ENCODE measurements at regions not wholly inside any gene's neighbourhood (a gene's known extent, or its start where the extent isn't known, plus 50 kb on each side); places are given as distances from the start of the nearest gene placed in this dataset.

DNA sequence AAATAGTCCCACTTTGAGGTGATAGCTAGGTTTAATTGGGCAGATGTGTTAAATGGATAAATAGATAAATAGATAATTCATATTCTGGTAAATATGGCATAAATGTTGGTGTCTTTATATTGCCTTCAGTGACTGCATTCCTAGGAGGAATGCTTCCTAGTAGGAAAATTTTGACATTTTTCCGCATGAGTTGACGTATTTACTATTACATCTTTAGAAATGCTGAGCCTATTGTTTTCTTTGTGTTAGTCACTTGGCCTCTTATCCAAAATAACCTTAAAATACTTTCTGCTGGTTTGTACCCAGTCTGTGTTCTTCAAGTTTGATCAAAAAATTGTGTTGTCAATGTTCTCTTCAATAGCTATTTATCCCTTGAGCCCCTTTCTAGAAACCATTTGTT is 495.6 kb upstream of the ZEB2 start:
- DNase-seq (ENCODE audit: low read depth), result no peak

DNA sequence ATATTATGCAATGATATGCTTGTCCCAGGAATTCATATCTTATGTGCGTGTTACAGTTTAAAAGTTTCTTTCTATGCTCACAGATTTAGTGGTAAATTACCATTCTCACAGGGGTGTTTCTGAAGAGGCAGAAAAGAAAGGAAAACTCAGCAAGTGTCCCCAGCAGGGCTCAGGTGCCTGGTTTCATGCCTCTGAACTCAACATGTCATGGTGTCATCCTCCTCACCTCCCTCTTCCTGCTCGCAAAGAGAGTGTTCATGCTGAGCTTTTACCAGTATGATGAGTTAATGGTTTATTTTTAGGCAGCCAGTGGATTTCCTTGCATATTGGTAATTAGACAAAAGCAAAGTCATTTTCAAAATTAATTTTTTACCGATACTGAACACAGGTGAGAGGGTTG is 492.9 kb upstream of the ZEB2 start:
- DNase-seq (ENCODE audit: low read depth), result no peak

DNA sequence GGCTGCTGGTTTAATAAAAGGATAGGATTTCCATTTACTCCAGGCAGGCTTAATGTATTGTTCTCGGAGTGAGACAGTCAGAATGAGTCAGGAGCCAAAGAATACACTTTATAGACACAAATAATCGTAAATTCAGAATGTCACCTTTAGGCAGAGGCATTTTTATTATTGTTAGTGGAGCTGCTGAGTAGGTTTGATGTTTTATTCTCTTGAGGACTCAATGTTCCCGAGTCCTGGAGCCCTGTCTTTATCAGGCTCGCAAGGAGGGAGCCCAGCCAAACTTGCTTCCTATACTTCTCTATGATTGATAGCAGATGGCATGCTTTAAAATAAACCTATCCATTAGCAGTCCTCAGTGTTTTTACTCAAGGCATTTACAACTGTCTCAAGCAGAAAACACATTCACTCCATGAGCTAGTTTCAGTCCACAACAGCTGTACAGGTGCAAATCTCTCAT is 492.3 kb upstream of the ZEB2 start:
- DNase-seq (ENCODE audit: low read depth), result no peak

DNA sequence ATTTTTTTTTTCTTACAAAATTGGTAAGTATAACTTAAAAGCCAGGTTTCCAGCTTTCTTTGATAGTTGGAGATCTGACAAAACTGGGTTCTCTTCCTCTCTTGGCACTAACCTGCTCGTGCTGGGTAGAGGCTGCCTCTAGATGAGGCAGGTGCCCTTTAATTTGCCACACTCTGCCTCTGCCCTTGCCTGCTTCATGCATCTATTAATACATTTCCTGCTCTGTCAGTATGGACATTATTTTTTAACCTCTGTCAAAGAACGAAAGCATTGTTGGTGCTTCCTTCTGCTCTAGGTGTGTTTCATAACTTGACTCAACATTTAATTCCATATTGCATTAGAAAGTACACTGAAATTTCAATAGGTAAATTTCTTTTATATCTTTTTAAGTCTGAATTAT is 490.7 kb upstream of the ZEB2 start:
- no peak for DNase-seq (ENCODE audit: low read depth)

DNA sequence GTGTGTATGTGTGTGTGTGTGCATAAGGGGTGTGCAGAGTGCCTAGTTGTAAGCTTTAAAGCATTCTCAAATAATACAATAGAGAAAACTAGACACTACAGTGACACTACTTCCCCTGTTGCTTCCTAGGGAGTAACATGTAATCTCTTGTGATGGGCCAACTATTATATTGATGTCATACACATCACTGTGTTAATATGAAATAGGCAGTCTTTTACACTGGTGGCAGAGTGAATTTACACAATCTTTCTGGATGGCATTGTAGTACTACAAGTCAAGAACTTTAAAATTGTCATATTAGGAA is 488.0 kb upstream of the ZEB2 start:
- no peak for DNase-seq (ENCODE audit: low read depth)

DNA sequence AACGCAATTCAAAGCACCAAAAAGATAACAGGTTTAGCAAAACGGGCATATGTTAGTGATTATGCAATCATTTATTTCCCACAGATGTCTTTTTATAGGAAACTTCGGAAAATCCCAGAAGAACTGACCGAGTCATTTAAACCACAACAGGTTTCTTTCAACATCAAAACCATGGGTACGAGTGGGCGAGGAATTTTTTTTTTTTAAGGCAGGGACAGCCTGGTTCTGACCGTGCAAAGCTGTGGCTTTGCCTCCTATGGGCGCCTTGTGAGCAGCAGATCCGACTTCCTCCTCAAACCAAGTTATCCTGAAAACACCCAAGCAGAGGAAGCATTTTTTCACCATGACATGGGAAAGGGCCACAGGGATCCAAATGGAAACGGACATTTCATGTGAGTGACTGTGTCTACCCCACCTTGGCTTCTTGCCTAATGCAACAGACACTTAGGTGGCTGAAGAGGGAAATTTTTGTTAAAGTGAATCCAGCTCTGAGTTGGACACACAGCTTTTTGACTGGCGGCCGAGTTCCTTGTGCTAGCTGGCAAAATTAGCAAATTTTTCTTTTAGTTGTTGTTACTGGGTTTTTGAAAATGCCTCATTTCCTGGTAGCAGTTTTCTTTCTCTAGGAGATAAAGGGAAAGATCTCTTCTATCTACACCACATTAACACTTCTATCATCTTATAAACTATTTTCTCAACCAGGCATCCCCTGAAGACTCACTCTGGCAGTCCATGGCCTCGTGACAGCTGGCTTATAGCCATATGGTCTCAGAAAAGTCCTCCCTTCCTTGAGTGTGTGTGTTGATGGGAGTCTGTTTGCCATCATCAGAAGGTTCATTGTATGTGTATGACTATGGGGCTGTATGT is 487.4 kb upstream of the ZEB2 start:
- DNase-seq (ENCODE audit: low read depth), result no peak

DNA sequence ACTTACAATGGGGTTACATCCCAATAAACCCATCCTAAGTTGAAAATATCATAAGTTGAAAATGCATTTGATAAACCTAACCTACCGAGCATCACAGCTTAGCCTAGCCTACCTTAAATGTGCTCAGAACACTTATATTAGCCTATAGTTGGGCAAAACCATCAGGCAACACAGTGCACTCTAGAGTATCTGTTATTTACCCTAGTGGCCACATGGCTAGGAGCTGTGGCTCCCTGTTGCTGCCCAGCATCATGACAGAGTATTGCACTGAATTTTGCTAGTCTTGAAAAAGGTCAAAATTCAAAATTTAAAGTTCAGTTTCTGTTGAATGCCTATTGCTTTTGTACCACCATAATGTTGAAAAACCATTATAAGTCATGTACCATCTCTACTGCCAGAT is 482.7 kb upstream of the ZEB2 start:
- DNase-seq (ENCODE audit: low read depth), result no peak

DNA sequence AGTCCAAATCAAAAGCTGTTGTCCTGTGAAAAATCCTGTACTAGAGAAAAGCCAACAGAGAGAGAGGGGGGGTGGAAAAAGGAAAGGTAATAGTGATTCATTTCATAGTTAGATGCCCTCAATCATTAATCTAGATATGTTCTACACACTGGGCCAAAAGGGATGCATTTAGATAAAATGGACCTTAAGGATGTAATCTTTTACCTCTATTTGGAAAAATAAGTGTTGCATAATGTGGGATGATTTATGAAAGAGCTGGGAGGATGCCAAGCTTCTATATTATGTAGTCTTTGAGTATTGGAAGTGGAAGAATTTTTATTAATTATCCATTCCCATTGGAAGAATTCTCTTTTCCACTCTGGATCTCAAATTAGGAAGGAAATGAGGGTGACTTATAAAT is 480.5 kb upstream of the ZEB2 start:
- no peak for DNase-seq (ENCODE audit: low read depth)

DNA sequence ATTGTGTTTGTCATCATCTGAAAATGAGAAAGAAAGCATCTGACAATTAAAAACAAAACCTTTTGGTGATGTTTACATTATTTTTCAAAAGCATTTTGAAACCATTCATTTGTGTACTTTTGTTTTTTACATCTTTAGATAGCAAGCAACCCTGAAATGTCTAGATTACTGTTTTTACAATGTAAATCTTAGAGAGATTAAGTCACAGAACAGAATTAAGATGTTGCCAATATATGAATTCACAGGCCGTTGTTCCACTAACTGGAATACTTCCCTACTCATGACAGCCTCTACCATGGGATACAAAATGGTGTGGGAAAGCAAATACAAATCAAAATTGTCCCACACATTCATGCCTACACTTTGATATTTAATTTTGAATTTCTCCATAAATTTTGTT is 480.0 kb upstream of the ZEB2 start:
- no peak for DNase-seq (ENCODE audit: low read depth)

DNA sequence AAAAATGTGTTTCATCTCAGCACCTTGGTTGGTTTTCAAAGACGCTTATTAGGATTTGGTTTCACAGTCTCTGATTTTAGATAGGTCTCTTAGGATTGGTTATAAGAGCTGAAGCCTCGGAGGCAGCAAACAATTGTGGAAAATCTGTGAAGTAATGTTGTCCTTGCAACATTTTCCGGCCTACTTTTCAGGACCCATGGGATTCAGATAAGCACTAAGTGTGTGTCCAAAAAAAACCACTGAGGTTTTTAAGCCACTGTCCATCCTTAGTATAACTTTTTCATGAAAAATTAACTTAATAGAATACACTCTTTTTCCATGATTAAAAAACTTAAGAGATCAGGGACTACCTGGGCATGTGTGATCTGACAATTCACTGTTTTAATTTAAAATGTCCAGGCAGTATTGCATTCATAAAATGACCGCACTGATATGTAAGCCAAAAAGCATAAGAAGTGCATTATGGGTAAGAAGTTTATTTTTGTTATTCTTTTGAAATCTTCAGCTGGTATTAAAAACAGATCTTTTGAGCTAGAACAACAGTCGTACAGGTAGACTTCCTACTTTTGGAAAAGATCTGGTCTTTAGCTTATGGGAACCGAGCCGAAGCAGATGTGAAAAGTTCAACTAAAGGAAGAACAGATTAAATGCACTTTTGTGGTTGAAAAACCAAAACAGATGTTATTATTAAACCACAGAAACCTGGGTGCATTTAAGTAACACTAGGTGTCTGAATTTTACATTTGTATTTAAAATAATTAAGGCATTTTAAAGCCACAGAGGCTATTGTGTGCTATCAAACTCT is 479.4 kb upstream of the ZEB2 start:
- DNase-seq (ENCODE audit: low read depth), result no peak

DNA sequence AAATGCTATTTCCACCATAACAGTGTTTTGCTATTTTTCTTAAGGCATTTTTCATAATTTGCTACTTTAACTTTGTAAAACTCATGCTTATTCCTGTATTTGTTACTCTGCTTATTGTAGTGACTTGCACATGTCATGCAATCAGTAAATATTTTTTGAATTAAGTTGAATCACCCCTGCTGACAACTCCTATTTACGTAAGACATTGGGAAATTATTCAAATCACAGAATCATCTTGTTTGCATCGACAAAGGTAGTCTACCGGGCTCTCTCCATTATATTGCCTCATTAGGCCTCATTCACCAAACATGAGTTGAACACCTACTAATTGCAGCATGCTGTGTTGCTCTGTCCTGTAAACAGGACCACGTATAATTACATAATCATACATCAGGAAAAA is 478.5 kb upstream of the ZEB2 start:
- DNase-seq (ENCODE audit: low read depth), result no peak

DNA sequence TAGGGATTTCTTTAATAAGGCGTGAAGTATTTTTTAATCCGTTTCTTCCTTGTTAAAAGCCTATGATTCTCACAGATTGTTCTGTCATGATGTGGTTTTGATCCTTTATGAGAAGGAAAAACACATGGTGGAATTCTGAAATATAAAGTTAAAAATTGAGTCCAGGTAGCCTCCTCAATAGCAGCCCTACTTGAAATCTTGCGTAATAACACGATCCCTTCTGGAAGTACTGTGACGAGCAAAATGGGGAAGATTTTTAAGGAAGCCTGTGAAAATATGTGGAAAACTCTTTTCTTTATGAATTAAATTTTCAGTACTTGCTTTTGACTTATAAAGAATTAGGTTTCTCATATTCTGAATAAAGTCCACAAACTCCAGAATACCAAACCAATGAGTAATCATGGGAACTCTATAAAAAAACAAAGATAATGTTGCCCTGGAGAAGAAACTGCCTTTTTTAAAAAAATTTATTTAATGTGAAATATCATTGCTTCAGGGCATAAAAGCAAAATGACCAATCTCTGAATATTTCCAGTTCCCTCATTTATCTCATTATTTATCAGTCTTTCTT is 476.4 kb upstream of the ZEB2 start:
- no peak for DNase-seq (ENCODE audit: low read depth)

DNA sequence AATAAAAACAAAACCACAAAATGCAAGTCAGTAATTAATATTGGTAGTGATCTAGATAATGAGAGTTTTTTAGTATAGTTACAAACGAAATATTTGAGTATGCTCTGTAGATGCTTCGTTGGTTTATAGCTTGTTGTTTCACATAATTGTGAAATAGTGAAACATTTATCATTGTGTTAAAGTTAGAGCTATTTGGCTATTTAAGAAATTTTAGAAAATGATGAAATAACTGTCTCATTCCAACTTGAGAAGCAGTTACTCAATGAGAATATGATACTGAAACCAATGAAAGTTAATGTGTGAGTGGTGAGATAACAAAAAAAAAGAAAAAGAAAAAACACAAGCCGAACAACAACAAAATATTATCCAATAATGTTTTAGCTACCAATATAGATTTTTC is 475.6 kb upstream of the ZEB2 start:
- DNase-seq (ENCODE audit: low read depth), result no peak

DNA sequence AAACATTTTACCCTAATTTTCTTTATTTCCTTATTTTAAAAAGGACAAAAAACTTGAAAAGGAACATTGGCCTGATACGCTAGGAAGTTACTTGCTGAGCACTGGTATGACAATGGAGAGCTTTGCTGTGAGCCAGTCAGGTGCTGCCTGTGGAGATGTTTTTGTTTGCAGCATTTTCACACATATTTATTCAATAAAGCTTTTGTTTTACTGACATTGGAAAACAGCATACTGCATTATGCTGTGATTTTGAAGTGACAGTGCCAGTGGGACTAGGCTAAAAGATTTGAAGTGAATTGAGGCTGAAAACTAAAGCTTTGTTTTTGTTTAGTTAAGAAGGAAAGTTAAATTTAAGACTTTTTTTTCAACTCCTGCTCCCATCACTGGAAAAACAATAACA is 470.7 kb upstream of the ZEB2 start:
- DNase-seq (ENCODE audit: low read depth), result no peak

DNA sequence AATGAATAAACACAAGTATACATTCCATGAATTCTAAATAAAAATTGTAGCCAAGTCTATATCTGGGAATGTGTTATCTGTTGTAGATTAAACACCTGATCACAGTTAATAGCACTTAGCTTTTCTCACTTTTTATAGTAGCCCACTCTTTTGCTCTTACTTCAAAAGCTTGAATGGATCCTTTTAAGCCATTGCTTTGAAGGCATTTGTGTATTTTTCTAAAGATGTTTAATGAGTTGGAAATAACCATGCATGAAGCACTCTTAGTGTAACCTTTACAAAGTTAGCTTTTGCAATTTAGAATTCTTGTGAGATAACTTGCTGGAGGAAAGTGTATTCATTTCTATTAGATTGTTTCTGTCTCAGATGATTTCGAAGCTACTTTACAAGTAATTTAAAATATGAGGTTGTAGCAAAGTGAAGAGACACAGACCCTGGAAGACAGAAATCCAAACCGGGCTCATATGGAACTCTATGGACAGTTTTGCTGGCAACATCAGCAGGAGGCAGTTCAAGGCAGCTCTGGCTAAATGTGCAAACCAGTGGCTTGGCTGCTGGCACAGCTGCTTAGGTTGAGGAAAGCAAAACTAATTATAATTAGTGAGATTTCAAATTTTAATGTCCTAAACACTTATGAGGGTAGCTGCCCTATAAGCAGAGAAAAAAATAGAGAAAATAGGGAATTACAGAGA is 469.8 kb upstream of the ZEB2 start:
- no peak for DNase-seq (ENCODE audit: low read depth)

DNA sequence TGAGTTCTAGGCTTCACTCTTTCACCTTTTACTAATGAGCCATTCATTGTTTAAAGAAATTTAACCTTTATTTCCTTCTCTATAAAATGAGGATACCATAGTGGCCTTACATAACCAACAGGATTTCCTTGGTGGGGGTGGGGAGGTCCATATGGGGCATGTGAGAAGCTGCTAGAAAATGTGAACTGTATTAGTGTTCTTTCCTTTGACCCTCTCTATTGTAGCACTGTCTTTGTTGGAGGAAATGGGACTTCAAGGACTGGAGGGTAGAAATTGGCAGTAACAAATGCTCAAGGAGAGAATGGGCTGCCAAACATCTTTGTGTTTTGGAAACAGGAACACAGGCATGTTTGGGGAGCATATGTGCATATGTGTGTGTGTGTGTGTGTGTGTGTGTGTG is 468.7 kb upstream of the ZEB2 start:
- no peak for DNase-seq (ENCODE audit: low read depth)

DNA sequence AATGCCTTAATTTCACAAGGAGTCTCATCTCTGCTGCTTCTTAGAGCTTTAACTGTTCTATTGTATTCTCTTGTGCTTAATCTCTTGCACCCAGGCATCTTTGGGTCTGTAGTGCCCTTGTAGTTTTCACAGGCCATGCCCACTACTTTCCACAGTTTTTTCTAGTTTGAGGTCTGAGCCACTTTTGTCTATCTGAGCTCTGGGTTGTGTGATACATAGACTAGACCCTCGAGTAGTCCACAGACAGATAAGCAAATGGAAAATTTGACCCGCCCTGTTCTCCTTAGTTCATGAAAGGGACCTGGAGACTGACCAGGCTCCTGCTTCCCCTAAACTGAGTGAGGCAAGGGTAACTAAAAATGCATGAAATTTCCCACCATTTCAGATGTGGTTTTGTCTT is 466.8 kb upstream of the ZEB2 start:
- no peak for DNase-seq (ENCODE audit: low read depth)

DNA sequence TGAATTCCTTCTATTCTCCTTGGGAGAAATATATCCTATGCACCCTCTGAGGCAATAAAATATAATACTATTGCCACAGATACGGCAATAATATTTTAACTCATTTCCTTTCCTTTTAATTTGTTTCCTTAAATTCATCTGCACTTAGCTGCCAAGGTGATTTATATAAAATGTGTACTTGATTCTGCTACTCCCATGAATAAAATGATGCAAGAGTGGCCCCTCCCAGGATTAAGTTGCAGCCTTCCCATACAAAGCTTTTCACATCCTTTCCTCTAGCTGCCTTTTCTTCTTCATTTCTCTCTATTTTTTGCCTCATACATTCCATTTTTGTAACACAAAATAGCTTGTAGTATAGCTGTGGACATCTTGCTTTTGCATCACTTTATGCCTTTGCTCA is 464.1 kb upstream of the ZEB2 start:
- no peak for DNase-seq (ENCODE audit: low read depth)

DNA sequence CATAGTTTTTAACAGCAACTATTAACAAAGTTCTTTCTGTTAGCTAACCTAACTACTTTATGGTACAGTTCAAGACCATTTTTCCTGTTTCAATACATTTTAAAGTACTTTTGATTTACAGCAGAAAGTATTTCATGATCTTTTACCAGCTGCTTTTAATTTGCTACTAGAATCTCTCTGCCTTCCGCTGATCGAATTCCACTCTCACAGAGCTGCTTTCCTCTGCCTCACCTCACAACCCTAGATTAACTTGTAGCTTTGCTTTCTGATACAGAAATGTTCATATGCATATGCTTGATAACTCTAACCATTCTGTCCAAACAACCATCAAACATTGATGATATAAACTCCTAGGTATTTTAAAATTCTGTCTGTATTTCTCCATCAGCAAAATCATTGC is 463.2 kb upstream of the ZEB2 start:
- no peak for DNase-seq (ENCODE audit: low read depth)

DNA sequence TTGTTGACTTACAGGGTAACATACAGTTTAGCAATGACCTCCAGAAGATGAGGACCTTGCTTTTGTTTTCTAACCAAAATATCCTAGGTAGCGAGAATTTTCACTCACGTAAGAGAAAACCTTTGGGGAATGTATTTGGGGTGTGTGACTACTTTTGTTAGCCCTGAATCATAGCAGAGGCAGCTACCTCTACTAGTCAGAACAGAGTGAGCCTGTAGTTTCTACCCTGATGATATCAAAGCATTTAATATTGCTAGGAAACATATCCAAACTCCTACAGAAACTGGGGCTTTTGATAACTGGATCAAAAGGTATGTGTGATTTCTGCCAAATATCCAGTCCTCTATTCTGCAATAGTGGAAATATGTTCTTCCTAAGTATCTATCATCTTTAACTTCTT is 462.6 kb upstream of the ZEB2 start:
- no peak for DNase-seq (ENCODE audit: low read depth)

DNA sequence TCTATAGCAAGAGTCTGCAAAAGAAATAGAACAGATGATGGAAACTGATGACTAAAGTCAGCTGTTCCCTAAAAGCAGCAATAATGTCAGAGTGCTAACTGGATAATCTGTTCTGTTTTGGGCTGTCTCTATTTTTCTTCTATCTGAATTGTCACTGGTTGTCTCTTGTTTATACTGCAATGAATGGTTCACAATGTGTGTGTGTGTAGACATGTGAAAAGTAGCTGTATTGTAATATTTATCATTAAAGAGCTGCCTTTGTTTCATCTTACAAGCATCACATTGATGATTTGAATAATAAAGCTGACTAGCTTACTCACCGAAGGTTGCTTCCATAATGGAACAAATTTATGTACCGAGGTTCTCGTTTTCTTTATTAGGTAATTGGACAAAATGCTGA is 456.0 kb upstream of the ZEB2 start:
- no peak for DNase-seq (ENCODE audit: low read depth)

DNA sequence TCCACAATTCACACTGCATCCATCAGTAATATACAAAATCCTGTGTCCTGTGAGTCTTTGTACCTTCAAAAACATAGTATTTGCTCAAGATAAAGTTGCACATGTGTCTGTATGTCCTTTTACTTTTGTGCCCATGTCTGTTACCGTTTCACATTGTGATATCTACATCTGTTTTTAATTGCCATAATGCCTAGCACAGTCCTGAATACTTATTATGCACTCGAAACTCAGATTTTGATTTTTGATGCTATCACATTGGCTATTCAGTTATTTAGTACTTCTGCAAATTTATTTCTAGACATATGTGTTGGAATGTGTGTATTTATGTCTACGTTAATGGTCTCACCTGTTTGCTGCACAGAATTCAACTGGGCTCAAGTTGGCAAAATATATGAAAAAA is 452.8 kb upstream of the ZEB2 start:
- DNase-seq (ENCODE audit: low read depth), result no peak
